Activated T-helper 17 cell treated with anti-CD3 and anti-CD28 coated beads, Interleukin-2, amount 50 U/mL, for 72 hours (primary cell): ENCODE measurements at regions not wholly inside any gene's neighbourhood (a gene's known extent, or its start where the extent isn't known, plus 50 kb on each side); places are given as distances from the start of the nearest gene placed in this dataset.
"Not testable (repeated sequence)": the region's sequence is repeated elsewhere in the genome, so short reads cannot be mapped to it uniquely, and the experiment has no call there.

Experiments
- ATAC-seq: fragments of 150-1000 bp; cut with Tn5 transposase; replicated peaks from 2 replicates; pipeline ENCODE4 v1.10.0; 2021; ENCODE audit warnings: mild to moderate bottlenecking, moderate library complexity
- H3K27ac Mint-ChIP-seq: one replicate; pipeline ENCODE4 v1.8.0; 2022; ENCODE audit warnings: mixed read lengths
- H3K27me3 Mint-ChIP-seq: one replicate; pipeline ENCODE4 v1.8.0; 2022; ENCODE audit warnings: mixed read lengths
- H3K36me3 Mint-ChIP-seq: one replicate; pipeline ENCODE4 v1.8.0; 2022; ENCODE audit warnings: low read depth, mild to moderate bottlenecking, mixed read lengths
- H3K4me1 Mint-ChIP-seq: one replicate; pipeline ENCODE4 v1.8.0; 2022; ENCODE audit warnings: mixed read lengths
- H3K4me3 Mint-ChIP-seq: one replicate; pipeline ENCODE4 v1.8.0; 2022; ENCODE audit warnings: mild to moderate bottlenecking, mixed read lengths
- H3K9me3 Mint-ChIP-seq: one replicate; pipeline ENCODE4 v1.8.0; 2022; ENCODE audit warnings: mixed read lengths

GRCh38 chr9:95391271-95391670, 73.8 kb upstream of the FANCC start:
- H3K36me3 Mint-ChIP-seq, H3K4me3 Mint-ChIP-seq, ATAC-seq, H3K9me3 Mint-ChIP-seq, H3K4me1 Mint-ChIP-seq, H3K27me3 Mint-ChIP-seq, H3K27ac Mint-ChIP-seq: not testable (repeated sequence)

DNA sequence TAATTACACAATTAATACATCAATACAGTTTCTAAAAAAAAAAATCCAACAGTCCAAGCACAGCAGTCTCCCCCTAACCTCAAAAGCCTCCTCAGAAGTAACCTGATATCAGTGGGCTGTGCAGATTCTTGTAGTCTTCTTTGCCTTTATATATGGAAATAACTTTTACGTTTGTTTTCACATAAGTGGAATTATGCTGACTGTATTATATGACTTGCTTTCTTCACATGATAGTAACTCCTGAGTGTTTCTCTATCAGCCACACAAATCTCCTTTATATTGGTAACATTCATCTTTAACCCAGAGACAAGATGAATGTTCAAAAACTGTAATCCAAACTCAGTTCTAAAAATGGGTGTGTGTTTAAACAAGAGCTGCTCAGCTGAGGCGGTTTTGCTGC, 71.9 kb upstream of the FANCC start:
- Mint-ChIP-seq H3K27me3 (peaks cover 3% of the 10 kb centered on the region), H3K36me3 (no peaks in the 10 kb centered on the region), H3K4me1 (no peaks in the 10 kb centered on the region), H3K4me3 (no peak overlapping the region), H3K9me3 (no peaks in the 10 kb centered on the region), H3K27ac (no peak overlapping the region)
- ATAC-seq, result no peak

DNA sequence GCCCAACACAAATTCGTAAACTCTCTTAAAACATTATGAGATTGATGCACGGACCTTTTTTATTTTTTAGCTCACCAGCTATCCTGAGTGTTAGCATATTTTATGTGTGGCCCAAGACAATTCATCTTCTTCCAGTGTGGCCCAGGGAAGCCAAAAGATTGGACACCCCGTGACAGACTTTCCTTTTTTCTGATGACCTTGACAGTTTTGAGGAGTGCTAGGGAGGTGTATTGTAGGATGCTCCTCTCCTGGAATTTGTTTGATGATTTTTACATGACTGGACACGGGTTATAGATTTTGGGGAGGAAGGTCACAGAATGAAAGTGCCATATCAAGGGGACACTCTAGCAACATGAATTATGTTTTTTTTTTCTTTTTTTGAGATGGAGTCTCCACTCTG, 69.3 kb upstream of the FANCC start:
- no peaks in the 10 kb centered on the region for H3K4me1 Mint-ChIP-seq

GRCh38 chr9:95385521-95385920, 68.0 kb upstream of the FANCC start:
- H3K9me3 Mint-ChIP-seq, result no peaks in the 10 kb centered on the region
- no peak for ATAC-seq

More for the DNA sequence above, 69.3 kb upstream of the FANCC start:
- Mint-ChIP-seq H3K27me3 (peaks cover 7% of the 10 kb centered on the region), H3K9me3 (no peaks in the 10 kb centered on the region), H3K27ac (no peak overlapping the region), H3K36me3 (no peaks in the 10 kb centered on the region), H3K4me3 (no peak overlapping the region)
- no peak for ATAC-seq

DNA sequence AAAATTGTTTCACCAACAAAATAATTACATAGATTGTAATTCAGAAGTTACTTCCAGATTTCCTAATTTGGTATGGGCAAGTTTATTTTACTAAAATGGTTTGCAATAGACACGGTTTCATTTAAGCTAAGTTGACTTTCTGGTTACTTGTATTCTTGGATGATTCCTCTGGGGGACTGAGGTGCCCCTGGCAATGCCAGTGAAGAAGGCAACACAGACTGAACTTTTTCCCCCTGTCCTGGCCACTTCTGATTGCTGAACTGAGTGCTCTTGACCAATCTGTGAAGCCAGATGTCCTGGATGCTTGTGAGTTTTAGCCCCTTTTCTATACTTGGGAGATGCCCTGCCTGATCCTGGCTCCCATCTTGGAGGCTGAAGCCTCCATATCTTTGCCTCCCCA, 66.3 kb upstream of the FANCC start:
- Mint-ChIP-seq H3K4me3 (no peak overlapping the region), H3K4me1 (no peaks in the 10 kb centered on the region)

More at GRCh38 chr9:95385521-95385920, 68.0 kb upstream of the FANCC start:
- Mint-ChIP-seq H3K4me3 (no peak overlapping the region), H3K36me3 (no peaks in the 10 kb centered on the region), H3K27ac (no peak overlapping the region), H3K4me1 (no peaks in the 10 kb centered on the region), H3K27me3 (peaks cover 14% of the 10 kb centered on the region)

GRCh38 chr9:95383185-95383676, 65.7 kb upstream of the FANCC start:
- no peak for ATAC-seq
- Mint-ChIP-seq H3K36me3 (no peaks in the 10 kb centered on the region), H3K27ac (no peak overlapping the region), H3K4me1 (no peaks in the 10 kb centered on the region), H3K9me3 (no peaks in the 10 kb centered on the region), H3K4me3 (no peak overlapping the region), H3K27me3 (peaks cover 16% of the 10 kb centered on the region)

More for the DNA sequence above, 66.3 kb upstream of the FANCC start:
- H3K27ac Mint-ChIP-seq, result no peak overlapping the region
- H3K36me3 Mint-ChIP-seq, result no peaks in the 10 kb centered on the region
- ATAC-seq, result no peak
- H3K9me3 Mint-ChIP-seq, result no peaks in the 10 kb centered on the region
- peaks cover 14% of the 10 kb centered on the region for H3K27me3 Mint-ChIP-seq

- Mint-ChIP-seq H3K27ac (no peak overlapping the region), H3K36me3 (no peaks in the 10 kb centered on the region), H3K27me3 (peaks cover 17% of the 10 kb centered on the region)
Measured at GRCh38 chr9:95382433-95382832, 64.9 kb upstream of the FANCC start.

GRCh38 chr9:95381221-95381620, 63.7 kb upstream of the FANCC start:
- Mint-ChIP-seq H3K9me3 (no peaks in the 10 kb centered on the region), H3K36me3 (no peaks in the 10 kb centered on the region), H3K4me1 (no peaks in the 10 kb centered on the region), H3K27ac (no peak overlapping the region), H3K27me3 (peaks cover 28% of the 10 kb centered on the region), H3K4me3 (no peak overlapping the region)
- ATAC-seq, result no peak

More at GRCh38 chr9:95382433-95382832, 64.9 kb upstream of the FANCC start:
- H3K4me3 Mint-ChIP-seq, result no peak overlapping the region
- no peak for ATAC-seq
- no peaks in the 10 kb centered on the region for H3K9me3 Mint-ChIP-seq
- no peaks in the 10 kb centered on the region for H3K4me1 Mint-ChIP-seq

- no peaks in the 10 kb centered on the region for H3K36me3 Mint-ChIP-seq
- peaks cover 31% of the 10 kb centered on the region for H3K27me3 Mint-ChIP-seq
- ATAC-seq, result peak; percentile 26
- H3K4me3 Mint-ChIP-seq, result no peak overlapping the region
- no peaks in the 10 kb centered on the region for H3K4me1 Mint-ChIP-seq
- no peak overlapping the region for H3K27ac Mint-ChIP-seq
- no peaks in the 10 kb centered on the region for H3K9me3 Mint-ChIP-seq
Measured at GRCh38 chr9:95379630-95380029, 62.1 kb upstream of the FANCC start.

DNA sequence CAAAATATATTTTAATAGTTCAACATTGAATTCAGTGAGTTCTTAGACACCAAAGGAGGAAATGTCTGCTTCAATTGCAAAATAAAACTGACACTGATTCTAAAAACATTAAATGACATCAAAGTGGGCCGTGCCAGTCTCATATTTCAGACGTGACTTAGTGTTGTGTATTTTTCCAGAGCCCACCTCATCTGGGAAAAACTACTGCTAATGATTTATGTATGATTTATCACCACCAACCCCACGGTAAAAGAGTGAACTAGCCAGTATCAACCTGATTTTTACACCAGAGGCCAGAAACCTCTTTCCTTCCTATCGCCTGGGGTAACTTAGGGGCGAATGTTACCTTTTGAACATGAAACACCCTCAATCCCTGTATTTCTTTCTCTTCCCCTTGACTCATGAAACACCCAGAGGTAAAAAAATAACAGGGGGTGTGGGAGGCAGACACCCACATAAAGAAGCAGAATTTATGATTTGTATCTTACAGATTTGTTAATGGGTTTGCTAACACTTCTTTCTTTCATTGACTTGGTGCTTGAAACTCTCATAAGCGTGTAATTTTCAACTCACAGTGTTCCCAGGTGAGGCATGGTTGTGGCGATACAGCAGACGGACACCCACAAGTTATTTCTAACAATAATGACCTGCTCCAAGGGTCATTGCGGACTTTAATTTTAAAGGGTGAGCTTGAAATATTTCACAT, 56.4 kb upstream of the FANCC start:
- Mint-ChIP-seq H3K27ac (no peak overlapping the region), H3K36me3 (no peaks in the 10 kb centered on the region), H3K4me3 (no peak overlapping the region), H3K27me3 (peaks cover 35% of the 10 kb centered on the region), H3K9me3 (no peaks in the 10 kb centered on the region), H3K4me1 (no peaks in the 10 kb centered on the region)
- ATAC-seq, result no peak

GRCh38 chr9:95373069-95373681, 55.7 kb upstream of the FANCC start:
- Mint-ChIP-seq H3K27ac (no peak overlapping the region), H3K4me3 (no peak overlapping the region), H3K4me1 (no peaks in the 10 kb centered on the region), H3K9me3 (no peaks in the 10 kb centered on the region), H3K36me3 (no peaks in the 10 kb centered on the region), H3K27me3 (peaks cover 38% of the 10 kb centered on the region)
- ATAC-seq, result no peak

GRCh38 chr9:95370064-95370463, 52.6 kb upstream of the FANCC start:
- Mint-ChIP-seq H3K4me3 (no peak overlapping the region), H3K9me3 (no peaks in the 10 kb centered on the region), H3K27me3 (peaks cover 36% of the 10 kb centered on the region), H3K4me1 (no peaks in the 10 kb centered on the region), H3K36me3 (no peaks in the 10 kb centered on the region), H3K27ac (no peak overlapping the region)
- no peak for ATAC-seq

DNA sequence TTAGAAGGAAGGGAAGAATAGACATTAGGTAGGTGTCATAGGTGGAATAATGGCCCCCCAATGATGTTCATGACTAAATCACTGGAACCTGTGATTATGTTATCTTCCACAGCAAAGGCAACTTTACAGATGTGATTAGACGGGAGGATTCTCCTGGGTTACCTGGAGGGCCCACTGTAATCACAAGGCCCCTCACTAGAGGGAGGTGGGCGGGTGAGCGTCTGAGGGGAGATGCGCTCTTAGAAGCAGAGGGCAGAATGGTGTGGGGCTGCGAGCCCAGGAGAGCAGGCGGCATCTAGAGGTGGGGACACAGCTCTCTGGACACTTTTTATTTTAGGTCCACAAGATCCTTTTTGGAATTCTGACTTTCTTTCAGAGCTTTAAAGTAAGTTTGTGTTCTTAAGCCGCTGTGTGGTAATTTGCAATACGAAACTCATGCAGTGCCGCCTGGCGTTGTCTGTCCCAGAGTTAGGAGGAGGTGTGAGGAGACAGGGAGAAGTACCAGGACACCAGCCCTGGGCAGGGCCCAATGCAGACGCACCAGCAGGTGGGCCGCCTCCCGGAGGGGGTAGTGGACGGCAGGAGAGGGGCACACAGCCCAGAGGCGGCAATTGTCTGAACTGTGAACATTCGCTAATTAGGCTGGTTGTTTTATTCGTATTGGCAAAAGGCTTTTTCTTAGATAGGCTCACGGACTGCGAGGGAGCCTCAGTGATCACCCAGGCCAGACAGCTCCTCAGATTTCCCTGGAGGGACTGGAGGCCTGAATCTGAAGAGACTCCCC, 51.1 kb upstream of the FANCC start:
- H3K27ac Mint-ChIP-seq, result no peak overlapping the region
- no peaks in the 10 kb centered on the region for H3K36me3 Mint-ChIP-seq
- no peaks in the 10 kb centered on the region for H3K9me3 Mint-ChIP-seq
- H3K27me3 Mint-ChIP-seq, result peaks cover 40% of the 10 kb centered on the region
- no peaks in the 10 kb centered on the region for H3K4me1 Mint-ChIP-seq
- no peak overlapping the region for H3K4me3 Mint-ChIP-seq
- no peak for ATAC-seq
